Adrenal gland (tissue), 9 donors: ENCODE measurements at regions not wholly inside any gene's neighbourhood (a gene's known extent, or its start where the extent isn't known, plus 50 kb on each side); places are given as distances from the start of the nearest gene placed in this dataset.
A peak's percentile ranks its signal among the peaks of the same experiment; 100 is the strongest.

Experiments
- DNase-seq, 7 donors: peaks; one replicate each; pipeline ENCODE4 v3.0.0-alpha.2; 2019 to 2020
- H3K27ac ChIP-seq, 5 donors: fragments of 200-600 bp; sonication (generic) in 4 of 5; 1 replicate in 3 of 5; 2 replicates in 2 of 5; pipeline versions ENCODE4 v1.5.1 to v1.8.0; 2016 to 2020; ENCODE audit warnings: mild to moderate bottlenecking in 1 of 5
- H3K27me3 ChIP-seq: fragments of 200-600 bp; 2 replicates; pipeline ENCODE4 v1.8.0; 2021
- H3K36me3 ChIP-seq, 2 donors: fragments of 200-600 bp; replicated peaks in 1 of 2; 1 replicate in 1 of 2; 2 replicates in 1 of 2; pipeline versions ENCODE4 v1.5.1 to v1.8.0; 2018 to 2022
- H3K4me1 ChIP-seq, 2 donors: fragments of 200-600 bp; replicated peaks in 1 of 2; 1 replicate in 1 of 2; 2 replicates in 1 of 2; pipeline versions ENCODE4 v1.5.1 to v1.8.0; 2018 to 2021
- H3K4me3 ChIP-seq, 4 donors: fragments of 200-600 bp; sonication (generic) in 3 of 4; one replicate each; pipeline ENCODE4 v1.5.1; 2016 to 2018
- H3K9me3 ChIP-seq, 3 donors: fragments of 200-600 bp; sonication (generic) in 1 of 3; replicated peaks in 1 of 3; 1 replicate in 2 of 3; 2 replicates in 1 of 3; pipeline versions ENCODE4 v1.5.1 to v1.8.0; 2016 to 2021
- POLR2A ChIP-seq, 2 donors: fragments of 450-650 bp; IDR thresholded peaks; one replicate each; pipeline ENCODE4 v1.6.1; 2017; ENCODE audit warnings: antibody characterized with exemption in 2 of 2, mild to moderate bottlenecking in 2 of 2, moderate library complexity in 1 of 2
- WGBS, 4 donors: extraction: QIAGEN DNeasy Blood & Tissue Kit in 2 of 4; methylation state at CpG; one replicate each; pipeline versions ENCODE4 v1.1.5 to v1.1.7; 2013 to 2017; 5-methylcytosine and 5-hydroxymethylcytosine counted together
- intact Hi-C, 2 donors: fragments of 100-400 bp; cut with DNase I; formaldehyde crosslinking; loops; one replicate each; pipeline versions ENCODE4 v1.14.1 to v1.15.0; 2022 to 2023
- TF ChIP-seq, protein P1 (sequence below), 6 experiments: fragments of 450-650 bp in 4 of 6; fragments of 200-600 bp in 2 of 6; sonication (generic) in 1 of 6; IDR thresholded peaks; 1 replicate in 5 of 6; 2 replicates in 1 of 6; pipeline versions ENCODE4 v1.5.1 to v1.8.0; 2016 to 2021; ENCODE audit warnings: antibody characterized with exemption in 6 of 6, mild to moderate bottlenecking in 2 of 6, moderate library complexity in 1 of 6
- donor health status: healthy with polysubstance abuse.
- donor health status: Bipolar disorder and iron deficiency.
- donor health status: DM: yes; HTN: yes; CAD: no.
- donor health status: DM: no; HTN: no; CAD: no.
- donor health status: DM: no; HTN: no; CAD: no.

DNA sequence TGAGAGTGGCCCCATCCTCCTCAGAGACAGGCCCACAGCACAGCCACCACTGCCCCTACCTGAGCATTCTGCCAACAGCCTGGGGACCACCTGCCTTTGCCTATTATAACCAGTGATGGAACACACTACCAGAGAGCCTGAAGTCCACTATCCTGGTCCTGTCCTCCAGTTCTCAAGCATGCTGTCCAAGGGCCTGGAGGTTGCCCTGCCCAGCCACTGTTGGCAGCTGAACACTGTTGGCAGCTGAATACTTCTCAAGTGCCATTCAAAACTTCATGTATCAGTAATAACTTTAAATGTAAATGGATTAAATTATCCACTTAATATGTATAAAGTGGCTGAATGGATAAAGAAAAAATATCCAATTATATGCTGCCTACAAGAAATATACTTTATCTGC is 194.3 kb upstream of the JADE1 start:
- TF ChIP-seq POLR2A (IDR thresholded peaks at IDR 0.05), result no peak
- TF ChIP-seq, protein P1, sequence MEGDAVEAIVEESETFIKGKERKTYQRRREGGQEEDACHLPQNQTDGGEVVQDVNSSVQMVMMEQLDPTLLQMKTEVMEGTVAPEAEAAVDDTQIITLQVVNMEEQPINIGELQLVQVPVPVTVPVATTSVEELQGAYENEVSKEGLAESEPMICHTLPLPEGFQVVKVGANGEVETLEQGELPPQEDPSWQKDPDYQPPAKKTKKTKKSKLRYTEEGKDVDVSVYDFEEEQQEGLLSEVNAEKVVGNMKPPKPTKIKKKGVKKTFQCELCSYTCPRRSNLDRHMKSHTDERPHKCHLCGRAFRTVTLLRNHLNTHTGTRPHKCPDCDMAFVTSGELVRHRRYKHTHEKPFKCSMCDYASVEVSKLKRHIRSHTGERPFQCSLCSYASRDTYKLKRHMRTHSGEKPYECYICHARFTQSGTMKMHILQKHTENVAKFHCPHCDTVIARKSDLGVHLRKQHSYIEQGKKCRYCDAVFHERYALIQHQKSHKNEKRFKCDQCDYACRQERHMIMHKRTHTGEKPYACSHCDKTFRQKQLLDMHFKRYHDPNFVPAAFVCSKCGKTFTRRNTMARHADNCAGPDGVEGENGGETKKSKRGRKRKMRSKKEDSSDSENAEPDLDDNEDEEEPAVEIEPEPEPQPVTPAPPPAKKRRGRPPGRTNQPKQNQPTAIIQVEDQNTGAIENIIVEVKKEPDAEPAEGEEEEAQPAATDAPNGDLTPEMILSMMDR (IDR thresholded peaks at IDR 0.05), result no peak
- no peaks in the 10 kb centered on the region for H3K27me3 ChIP-seq
- no peak overlapping the region for H3K4me3 ChIP-seq
- no peaks in the 10 kb centered on the region for H3K9me3 ChIP-seq
- no peak overlapping the region for H3K27ac ChIP-seq
- intact Hi-C loops, result no loop called here
- H3K4me1 ChIP-seq, result no peaks in the 10 kb centered on the region
- no peak for DNase-seq
- no peaks in the 10 kb centered on the region for H3K36me3 ChIP-seq

DNA sequence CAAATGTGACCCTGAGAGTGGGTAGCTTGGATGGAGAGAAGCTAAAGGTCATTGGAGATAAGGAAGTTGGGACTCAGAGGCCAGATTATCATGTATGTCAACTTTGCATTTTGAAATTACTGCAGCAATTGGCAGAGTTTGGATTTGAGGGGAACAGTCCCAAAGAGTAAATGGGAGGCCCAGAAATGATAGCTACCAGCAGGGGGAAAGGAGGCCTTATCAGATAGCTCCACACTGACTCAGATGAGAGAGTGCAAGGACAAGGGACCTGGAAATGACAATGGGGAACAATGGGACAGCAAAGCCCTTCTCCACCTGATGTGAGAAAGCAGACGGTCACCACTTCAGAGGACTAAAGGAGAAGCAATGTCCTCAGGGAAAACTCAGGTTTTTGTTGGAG is 201.5 kb upstream of the JADE1 start:
- peak overlapping the region in 3 of 5 donors; percentile 47 to 56 (median 51) for H3K27ac ChIP-seq
- WGBS, 4 donors, result 46 to 80% (median 58%) methylated on average over 1 of the region's 1 CpG
- TF ChIP-seq POLR2A (IDR thresholded peaks at IDR 0.05), result no peak
- TF ChIP-seq, protein P1 (IDR thresholded peaks at IDR 0.05), result peak in 5 of 6 experiments; percentile 31 to 50 (median 41)
- intact Hi-C loops, result no loop called here
- H3K9me3 ChIP-seq, result no peaks in the 10 kb centered on the region
- DNase-seq, result peak in 5 of 7 donors; percentile 29 to 69 (median 45)
- peaks cover 0 to 24% of the 10 kb centered on the region in 2 donors for H3K4me1 ChIP-seq
- H3K36me3 ChIP-seq, result no peaks in the 10 kb centered on the region
- no peak overlapping the region for H3K4me3 ChIP-seq
- no peaks in the 10 kb centered on the region for H3K27me3 ChIP-seq

DNA sequence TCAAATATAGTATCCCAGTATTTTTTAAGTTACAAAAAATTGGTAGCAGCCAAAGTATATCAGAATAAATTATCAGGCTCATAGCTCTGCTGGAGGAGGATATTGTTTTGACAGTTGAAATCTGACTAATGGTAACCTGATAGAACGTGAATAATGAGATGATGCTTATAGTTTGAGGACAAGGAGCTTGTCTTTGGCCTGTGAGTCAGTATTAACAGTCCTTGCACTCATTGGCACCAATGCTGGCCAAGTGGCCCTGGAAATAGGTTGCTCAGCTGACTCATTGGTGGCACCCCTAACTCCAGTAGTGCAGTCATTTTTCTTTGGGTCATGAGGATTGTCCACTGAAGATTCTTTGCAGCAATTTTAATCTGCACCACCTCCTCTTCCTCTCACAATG is 203.3 kb upstream of the JADE1 start:
- H3K4me3 ChIP-seq, result no peak overlapping the region
- peak; percentile 66 to 90 (median 88) for DNase-seq
- H3K4me1 ChIP-seq, result peaks cover 12 to 41% of the 10 kb centered on the region in 2 donors
- peak overlapping the region in 4 of 5 donors; percentile 45 to 60 (median 56) for H3K27ac ChIP-seq
- TF ChIP-seq, protein P1 (IDR thresholded peaks at IDR 0.05), result no peak
- no peak for TF ChIP-seq POLR2A (IDR thresholded peaks at IDR 0.05)
- intact Hi-C loops, result no loop called here
- H3K27me3 ChIP-seq, result no peaks in the 10 kb centered on the region
- WGBS, 4 donors, result 27 to 44% (median 35%) methylated on average over 1 of the region's 1 CpG
- H3K36me3 ChIP-seq, result no peaks in the 10 kb centered on the region
- H3K9me3 ChIP-seq, result no peaks in the 10 kb centered on the region

DNA sequence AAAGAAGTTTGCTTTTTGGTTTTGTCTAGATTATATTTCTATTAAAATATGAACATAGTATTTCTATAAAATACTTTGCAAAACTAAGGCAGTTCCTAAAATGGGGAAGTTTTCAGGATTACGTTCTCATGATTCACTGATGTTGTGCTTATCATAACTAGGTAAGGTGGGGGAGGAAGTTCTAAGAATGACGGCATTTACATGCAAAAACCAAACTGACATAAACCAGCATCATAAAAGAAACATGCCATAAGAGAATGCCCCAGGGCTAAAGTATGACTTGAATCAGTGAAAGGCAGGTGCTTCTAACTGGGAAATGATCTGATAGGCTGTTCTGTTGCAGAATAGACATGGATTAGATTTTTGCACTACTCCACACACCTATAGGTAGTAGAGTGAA is 204.7 kb upstream of the JADE1 start:
- 55 to 69% (median 64%) methylated on average over 2 of the region's 2 CpGs for WGBS, 4 donors
- Histone ChIP-seq H3K4me3 (no peak overlapping the region), H3K4me1 (peaks cover 26 to 54% of the 10 kb centered on the region in 2 donors), H3K36me3 (no peaks in the 10 kb centered on the region), H3K27ac (no peak overlapping the region), H3K27me3 (no peaks in the 10 kb centered on the region), H3K9me3 (no peaks in the 10 kb centered on the region)
- DNase-seq, result no peak
- intact Hi-C loops, result no loop called here
- TF ChIP-seq POLR2A (IDR thresholded peaks at IDR 0.05), result no peak
- TF ChIP-seq, protein P1 (IDR thresholded peaks at IDR 0.05), result no peak
